GM12878 (cell line): ENCODE measurements at regions not wholly inside any gene's neighbourhood (a gene's known extent, or its start where the extent isn't known, plus 50 kb on each side); places are given as distances from the start of the nearest gene placed in this dataset.

ENCODE experiments used
- ATAC-seq: fragments of 200-7000 bp; cut with Tn5 transposase; 3 replicates; pipeline ENCODE4 v1.9.1; 2020; ENCODE audit warnings: mild to moderate bottlenecking, moderate library complexity
- BruUV-seq: library from RNA; stranded (reverse); fragments of 400-500 nt; replicated peaks from 2 replicates; lab custom pipeline; 2021; lab: Mats Ljungman, UMichigan
- CTCF ChIA-PET: fragments of 300-600 bp; sonication (Branson Sonifier 250); formaldehyde crosslinking; extraction: SDS; loops from one replicate; lab custom pipeline; 2021; ENCODE audit warnings: inconsistent platforms; lab: Yijun Ruan, JAX
- POLR2A ChIA-PET: fragments of 350-600 bp; formaldehyde crosslinking; extraction: SDS; loops from one replicate; lab custom pipeline; 2021; ENCODE audit warnings: inconsistent platforms; lab: Charles Lee
- RAD21 ChIA-PET: fragments of 300-600 bp; sonication (Branson Sonifier 250); formaldehyde crosslinking; loops from one replicate; lab custom pipeline; 2023; ENCODE audit warnings: antibody characterized with exemption; ENCODE audit not compliant: unreplicated experiment; lab: Charles Lee
- SMC1A ChIA-PET: fragments of 300-600 bp; sonication (Branson Sonifier 250); formaldehyde crosslinking; loops from one replicate; lab custom pipeline; 2023; ENCODE audit not compliant: unreplicated experiment, uncharacterized antibody; lab: Charles Lee
- DNase-seq: peaks from one replicate; pipeline ENCODE4 v3.0.0-alpha.2; 2011; ENCODE audit warnings: low read depth, low spot score
- FAIRE-seq: peaks from 3 replicates; lab custom pipeline; 2011; peaks lifted over from hg19 to GRCh38; lab: Jason Lieb, UNC
- H2AFZ ChIP-seq: 2 replicates; pipeline ENCODE4 v1.6.0; 2011; ENCODE audit warnings: low read depth, low read length, control low read depth; ENCODE audit not compliant: control insufficient read depth
- H3K27ac ChIP-seq: 2 replicates; pipeline ENCODE4 v1.5.1; 2011; ENCODE audit warnings: control low read depth; ENCODE audit not compliant: control insufficient read depth, insufficient read depth
- H3K27me3 ChIP-seq, 2 experiments: replicated peaks in 1 of 2; 2 replicates each; pipeline versions ENCODE4 v1.6.0 to v1.6.1; 2011; ENCODE audit warnings: low read length in 1 of 2; ENCODE audit not compliant: control insufficient read depth in 2 of 2, insufficient read depth in 2 of 2
- H3K36me3 ChIP-seq, 2 experiments: 2 replicates each; pipeline ENCODE4 v1.5.1; 2011; ENCODE audit warnings: low read length in 1 of 2; ENCODE audit not compliant: control insufficient read depth in 2 of 2, insufficient read depth in 2 of 2
- H3K4me1 ChIP-seq: 2 replicates; pipeline ENCODE4 v1.6.1; 2011; ENCODE audit warnings: mild to moderate bottlenecking, low read length, moderate library complexity, mixed read lengths; ENCODE audit not compliant: control insufficient read depth, insufficient read depth
- H3K4me2 ChIP-seq: 2 replicates; pipeline ENCODE4 v1.6.0; 2011; ENCODE audit warnings: control low read depth; ENCODE audit not compliant: control insufficient read depth, insufficient read depth
- H3K4me3 ChIP-seq: fragments of 200-600 bp; sonication (generic); 2 replicates; pipeline ENCODE4 v1.5.1; 2016
- H3K79me2 ChIP-seq: 2 replicates; pipeline ENCODE4 v1.6.0; 2011; ENCODE audit warnings: low read length; ENCODE audit not compliant: control insufficient read depth, insufficient read depth
- H3K9ac ChIP-seq: 2 replicates; pipeline ENCODE4 v1.8.0; 2011; ENCODE audit warnings: low read length, control low read depth, mixed read lengths; ENCODE audit not compliant: control insufficient read depth, insufficient read depth
- H3K9me3 ChIP-seq: replicated peaks from 3 replicates; pipeline ENCODE4 v1.5.1; 2011; ENCODE audit warnings: mild to moderate bottlenecking, low read length; ENCODE audit not compliant: control insufficient read depth, insufficient read depth
- H4K20me1 ChIP-seq: 2 replicates; pipeline ENCODE4 v1.6.0; 2011; ENCODE audit not compliant: control insufficient read depth, insufficient read depth
- ZBED1 ChIP-seq: IDR thresholded peaks from 2 replicates; pipeline ENCODE4 v1.6.1; 2016; ENCODE audit warnings: borderline replicate concordance
- WGBS: methylation state at CpG from one replicate; pipeline ENCODE4 v1.1.6; 2016; ENCODE audit warnings: low lambda C conversion rate; ENCODE audit not compliant: insufficient replicate concordance, insufficient coverage; ENCODE audit errors: missing lambda C conversion rate; 5-methylcytosine and 5-hydroxymethylcytosine counted together
- in situ Hi-C: fragments of 300-500 bp; cut with MboI; formaldehyde crosslinking; loops from 9 replicates; pipeline ENCODE4 v1.14.3; 2018; ENCODE audit warnings: mixed read lengths
- intact Hi-C: fragments of 100-400 bp; cut with micrococcal nuclease; formaldehyde crosslinking; loops from one replicate; pipeline ENCODE4 v1.14.2; 2022; ENCODE audit not compliant: unreplicated experiment
- TF ChIP-seq, protein P1 (sequence below): fragments of 450-650 bp; formaldehyde crosslinking; IDR thresholded peaks from 2 replicates; pipeline ENCODE4 v1.5.0; 2022; ENCODE audit warnings: mild to moderate bottlenecking, missing genetic modification characterization
- TF ChIP-seq, protein P2 (sequence below): IDR thresholded peaks from 2 replicates; pipeline ENCODE4 v1.6.1; 2012; ENCODE audit warnings: low read depth, low read length, improper control_type of control experiment
- TF ChIP-seq, protein P3 (sequence below): IDR thresholded peaks from 2 replicates; pipeline ENCODE4 v1.6.1; 2011; ENCODE audit warnings: mild to moderate bottlenecking, low read depth, low read length, moderate library complexity; ENCODE audit not compliant: insufficient replicate concordance

DNA sequence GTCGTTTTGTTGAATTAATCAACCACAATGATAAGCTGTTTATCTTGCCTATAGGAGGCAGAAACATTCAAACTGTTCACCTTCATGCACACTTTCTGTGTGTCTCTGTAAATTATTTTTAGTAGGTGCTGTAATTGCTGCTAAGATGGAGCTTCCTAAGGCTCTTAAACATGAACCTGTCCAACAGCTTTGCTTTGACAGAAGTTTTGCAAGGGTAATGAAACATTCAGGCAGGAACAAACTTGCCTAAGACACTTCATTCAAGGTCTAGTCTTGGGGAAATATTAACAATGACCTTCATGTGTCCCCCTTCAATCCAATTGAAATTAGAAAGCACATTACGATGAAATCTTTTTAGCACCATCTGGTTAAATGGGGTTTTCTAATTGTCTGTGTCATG lies 156.1 kb downstream of the DIPK2A start:
- FAIRE-seq = no peak
- H2AFZ ChIP-seq = peak overlapping the region; percentile 92

More for the DNA sequence above, 156.1 kb downstream of the DIPK2A start:
- peak overlapping the region; percentile 91 for H3K27ac ChIP-seq
- RAD21 ChIA-PET = interaction anchor here (1.1 to 2.2 kb wide), 3 partner anchors 151 to 156 kb away, joined by 3 to 9 read pairs (median 3); partner anchors contain the start of gene DIPK2A
- POLR2A ChIA-PET = interaction anchor here (1.3 to 2.4 kb wide), 2 partner anchors 97 to 156 kb away, joined by 4 to 10 read pairs; partner anchors contain the start of gene DIPK2A
- H3K79me2 ChIP-seq = no peaks in the 10 kb centered on the region
- no peak for DNase-seq
- in situ Hi-C loops (loop anchor here (5.0 kb wide), 1 partner anchor 145 kb away; no protein-coding TSS in a partner anchor), intact Hi-C loops (loop anchor here (2.0 kb wide), 2 partner anchors 99 to 155 kb away; no protein-coding TSS in a partner anchor)
- H3K36me3 ChIP-seq = no peaks in the 10 kb centered on the region
- 59% methylated on average over 2 of the region's 2 CpGs for WGBS
- H3K4me1 ChIP-seq = peaks cover 19% of the 10 kb centered on the region; the same call in 1 of the 2 replicates
- H3K4me2 ChIP-seq = peak overlapping the region; percentile 89
- SMC1A ChIA-PET = interaction anchor here (1.0 to 2.3 kb wide), 6 partner anchors 12 to 166 kb away, joined by 3 to 8 read pairs (median 4); partner anchors contain the start of gene DIPK2A
- TF ChIP-seq, protein P1, sequence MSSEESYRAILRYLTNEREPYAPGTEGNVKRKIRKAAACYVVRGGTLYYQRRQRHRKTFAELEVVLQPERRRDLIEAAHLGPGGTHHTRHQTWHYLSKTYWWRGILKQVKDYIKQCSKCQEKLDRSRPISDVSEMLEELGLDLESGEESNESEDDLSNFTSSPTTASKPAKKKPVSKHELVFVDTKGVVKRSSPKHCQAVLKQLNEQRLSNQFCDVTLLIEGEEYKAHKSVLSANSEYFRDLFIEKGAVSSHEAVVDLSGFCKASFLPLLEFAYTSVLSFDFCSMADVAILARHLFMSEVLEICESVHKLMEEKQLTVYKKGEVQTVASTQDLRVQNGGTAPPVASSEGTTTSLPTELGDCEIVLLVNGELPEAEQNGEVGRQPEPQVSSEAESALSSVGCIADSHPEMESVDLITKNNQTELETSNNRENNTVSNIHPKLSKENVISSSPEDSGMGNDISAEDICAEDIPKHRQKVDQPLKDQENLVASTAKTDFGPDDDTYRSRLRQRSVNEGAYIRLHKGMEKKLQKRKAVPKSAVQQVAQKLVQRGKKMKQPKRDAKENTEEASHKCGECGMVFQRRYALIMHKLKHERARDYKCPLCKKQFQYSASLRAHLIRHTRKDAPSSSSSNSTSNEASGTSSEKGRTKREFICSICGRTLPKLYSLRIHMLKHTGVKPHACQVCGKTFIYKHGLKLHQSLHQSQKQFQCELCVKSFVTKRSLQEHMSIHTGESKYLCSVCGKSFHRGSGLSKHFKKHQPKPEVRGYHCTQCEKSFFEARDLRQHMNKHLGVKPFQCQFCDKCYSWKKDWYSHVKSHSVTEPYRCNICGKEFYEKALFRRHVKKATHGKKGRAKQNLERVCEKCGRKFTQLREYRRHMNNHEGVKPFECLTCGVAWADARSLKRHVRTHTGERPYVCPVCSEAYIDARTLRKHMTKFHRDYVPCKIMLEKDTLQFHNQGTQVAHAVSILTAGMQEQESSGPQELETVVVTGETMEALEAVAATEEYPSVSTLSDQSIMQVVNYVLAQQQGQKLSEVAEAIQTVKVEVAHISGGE (CRISPR knock-in tag) = no peak
- TF ChIP-seq, protein P2, sequence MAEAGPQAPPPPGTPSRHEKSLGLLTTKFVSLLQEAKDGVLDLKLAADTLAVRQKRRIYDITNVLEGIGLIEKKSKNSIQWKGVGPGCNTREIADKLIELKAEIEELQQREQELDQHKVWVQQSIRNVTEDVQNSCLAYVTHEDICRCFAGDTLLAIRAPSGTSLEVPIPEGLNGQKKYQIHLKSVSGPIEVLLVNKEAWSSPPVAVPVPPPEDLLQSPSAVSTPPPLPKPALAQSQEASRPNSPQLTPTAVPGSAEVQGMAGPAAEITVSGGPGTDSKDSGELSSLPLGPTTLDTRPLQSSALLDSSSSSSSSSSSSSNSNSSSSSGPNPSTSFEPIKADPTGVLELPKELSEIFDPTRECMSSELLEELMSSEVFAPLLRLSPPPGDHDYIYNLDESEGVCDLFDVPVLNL = no peak
- TF ChIP-seq ZBED1 = no peak
- TF ChIP-seq, protein P3, sequence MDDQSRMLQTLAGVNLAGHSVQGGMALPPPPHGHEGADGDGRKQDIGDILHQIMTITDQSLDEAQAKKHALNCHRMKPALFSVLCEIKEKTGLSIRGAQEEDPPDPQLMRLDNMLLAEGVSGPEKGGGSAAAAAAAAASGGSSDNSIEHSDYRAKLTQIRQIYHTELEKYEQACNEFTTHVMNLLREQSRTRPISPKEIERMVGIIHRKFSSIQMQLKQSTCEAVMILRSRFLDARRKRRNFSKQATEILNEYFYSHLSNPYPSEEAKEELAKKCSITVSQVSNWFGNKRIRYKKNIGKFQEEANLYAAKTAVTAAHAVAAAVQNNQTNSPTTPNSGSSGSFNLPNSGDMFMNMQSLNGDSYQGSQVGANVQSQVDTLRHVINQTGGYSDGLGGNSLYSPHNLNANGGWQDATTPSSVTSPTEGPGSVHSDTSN = no peak
- peak; percentile 26 for ATAC-seq
- H3K9ac ChIP-seq = peak overlapping the region; percentile 70
- H3K27me3 ChIP-seq = no peaks in the 10 kb centered on the region
- peaks cover 2% of the 10 kb centered on the region; the same call in 2 of the 3 replicates for H3K9me3 ChIP-seq
- H4K20me1 ChIP-seq = no peaks in the 10 kb centered on the region
- H3K4me3 ChIP-seq = peak overlapping the region; percentile 56; the same call in 1 of the 2 replicates
- BruUV-seq = no TSS peak
- CTCF ChIA-PET = interaction anchor here (1.0 to 3.0 kb wide), 3 partner anchors 13 to 156 kb away, joined by 3 to 16 read pairs (median 8); partner anchors contain the start of gene DIPK2A
